ENCODE measurements at regions not wholly inside any gene's neighbourhood (a gene's known extent, or its start where the extent isn't known, plus 50 kb on each side); places are given as distances from the start of the nearest gene placed in this dataset.

DNA sequence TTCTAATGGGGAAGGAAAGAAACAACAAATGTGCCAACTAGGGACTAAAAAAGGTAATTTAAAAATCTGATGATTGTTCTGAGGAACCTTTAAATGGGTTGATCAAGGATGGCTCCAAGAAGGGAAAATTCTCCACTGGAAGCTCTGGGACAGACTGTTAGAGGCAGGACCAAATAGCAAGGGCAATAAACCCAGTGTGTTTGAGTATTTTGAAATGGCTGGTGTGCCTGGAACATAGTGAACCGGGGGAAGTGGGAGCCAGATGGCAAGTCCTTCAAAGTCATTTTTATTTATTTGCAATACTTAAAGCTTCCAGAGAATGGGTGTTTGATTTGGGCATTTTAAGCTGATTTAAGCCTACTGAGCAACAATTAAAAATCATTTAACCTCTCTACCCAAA is 587.7 kb upstream of the MEF2C start:
- DNase-seq (ENCODE audit: low spot score): no peak

DNA sequence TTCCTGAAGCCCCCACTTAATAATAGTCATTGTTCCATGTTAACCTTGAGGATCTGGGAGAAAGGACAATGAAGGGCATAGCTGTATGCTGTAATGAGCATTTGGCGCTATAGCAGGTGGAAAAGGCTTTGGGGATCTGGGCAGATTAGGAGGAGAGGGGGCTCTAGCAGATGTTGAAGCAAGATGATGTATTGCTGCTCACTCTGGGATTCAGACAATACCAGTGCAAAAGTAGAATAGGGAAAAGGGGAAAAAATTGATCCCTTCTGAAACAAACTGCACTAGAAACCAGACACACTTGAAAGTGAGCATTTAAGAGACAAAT is 575.3 kb upstream of the MEF2C start:
- no peak for DNase-seq (ENCODE audit: low spot score)

DNA sequence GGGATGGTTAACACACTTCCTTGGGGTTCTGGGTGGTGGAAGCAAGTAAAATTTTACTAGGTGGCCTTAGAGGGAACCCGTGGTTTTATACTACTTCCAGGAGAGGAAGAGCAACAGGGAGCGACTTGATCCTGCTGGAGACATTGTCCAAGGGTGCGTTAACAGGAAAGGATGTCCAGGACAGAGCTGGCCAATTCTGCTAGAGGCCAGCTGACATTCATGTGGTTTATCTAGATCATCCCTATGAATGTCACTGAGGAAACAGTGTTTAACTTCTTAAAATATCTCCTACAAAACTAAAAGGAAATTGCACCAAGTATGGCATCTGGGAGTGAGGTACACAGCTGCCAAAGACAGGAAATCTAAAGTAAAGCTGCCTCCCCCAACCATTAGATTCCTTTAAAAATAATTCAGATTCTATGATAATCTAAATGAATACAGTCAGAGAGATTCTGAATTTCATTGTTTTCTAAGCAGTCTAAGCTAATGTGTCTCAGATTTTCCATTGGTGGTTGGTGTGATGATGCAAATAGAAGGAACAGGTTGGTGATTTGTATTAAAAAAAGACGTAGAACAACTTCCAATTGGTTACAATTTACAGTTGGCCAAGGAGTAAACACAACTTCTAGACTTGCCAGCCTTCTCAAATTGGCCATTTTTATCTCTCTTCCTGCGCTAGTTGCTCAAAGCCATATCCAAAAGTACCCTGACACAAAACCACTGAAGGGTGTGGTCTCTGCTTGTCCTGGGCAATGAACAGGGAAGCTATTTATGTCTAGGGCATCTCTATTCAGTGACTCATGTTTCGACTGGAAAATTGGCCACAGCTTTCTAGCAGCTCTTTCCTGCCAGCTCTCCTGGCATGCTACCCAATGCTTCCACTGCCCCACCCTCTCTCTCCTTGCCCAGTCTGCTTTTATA is 574.7 kb upstream of the MEF2C start:
- DNase-seq (ENCODE audit: low spot score): peak; percentile 73

GRCh38 chr5:89452081-89452480 is 569.1 kb upstream of the MEF2C start:
- DNase-seq (ENCODE audit: low spot score): no peak

GRCh38 chr5:89451263-89451662 is 568.3 kb upstream of the MEF2C start:
- no peak for DNase-seq (ENCODE audit: low spot score)

- no peak for DNase-seq (ENCODE audit: low spot score)
These were observed 567.2 kb upstream of the MEF2C start for GRCh38 chr5:89450149-89450538.

- no peak for DNase-seq (ENCODE audit: low spot score)
These were observed 566.6 kb upstream of the MEF2C start for GRCh38 chr5:89449392-89450148.

GRCh38 chr5:89447027-89447426 is 564.0 kb upstream of the MEF2C start:
- DNase-seq (ENCODE audit: low spot score): no peak

DNA sequence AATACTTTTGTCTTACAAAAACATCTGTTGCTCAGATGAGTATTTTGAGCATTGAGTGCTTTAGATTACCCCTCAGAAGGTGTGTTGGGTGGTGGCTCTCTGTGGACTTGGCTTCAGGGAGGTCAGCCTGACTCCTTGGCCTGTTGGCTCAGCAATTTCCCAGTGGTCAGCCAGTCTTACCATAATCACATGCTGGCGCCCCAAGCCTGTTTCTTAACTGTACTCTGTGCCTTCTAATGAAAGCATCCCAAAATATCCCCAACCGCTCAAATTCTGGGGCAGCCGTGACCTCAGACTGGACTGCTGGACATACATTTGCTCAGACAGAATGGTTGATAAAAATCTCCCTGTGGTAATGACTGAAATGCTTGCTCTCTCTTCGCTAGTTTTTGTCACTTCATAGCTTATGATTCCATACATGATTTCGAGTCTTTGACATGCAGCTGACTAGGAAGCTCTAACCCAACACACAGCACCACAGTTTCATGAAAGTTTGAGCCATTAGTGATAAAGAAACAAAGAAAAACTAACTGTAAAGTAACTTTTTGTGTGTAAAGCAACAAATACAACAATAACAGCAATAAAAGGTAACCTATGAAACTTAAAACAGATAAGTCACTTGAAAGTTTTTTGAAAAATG is 562.2 kb upstream of the MEF2C start:
- no peak for DNase-seq (ENCODE audit: low spot score)

DNA sequence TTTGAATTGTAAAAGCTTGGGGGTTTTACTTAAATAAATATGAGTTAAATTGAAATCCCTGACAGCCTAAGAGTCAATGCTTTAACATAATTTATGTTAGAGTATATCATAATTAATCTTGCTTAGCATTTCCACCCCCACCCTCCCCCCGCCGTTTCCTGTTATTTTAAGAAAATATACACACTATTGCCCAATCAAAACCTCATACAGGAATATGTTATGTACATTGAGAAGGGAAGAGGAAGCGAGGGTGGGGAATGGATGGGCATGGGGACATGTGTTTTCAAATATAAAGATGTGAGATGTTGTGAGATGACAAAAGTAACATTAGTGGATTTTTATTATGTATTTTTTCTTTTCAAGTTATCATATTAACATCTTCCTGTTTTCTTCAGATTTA is 561.1 kb upstream of the MEF2C start:
- no peak for DNase-seq (ENCODE audit: low spot score)

- DNase-seq (ENCODE audit: low spot score): no peak
These were observed 560.5 kb upstream of the MEF2C start for GRCh38 chr5:89443508-89443907.

DNA sequence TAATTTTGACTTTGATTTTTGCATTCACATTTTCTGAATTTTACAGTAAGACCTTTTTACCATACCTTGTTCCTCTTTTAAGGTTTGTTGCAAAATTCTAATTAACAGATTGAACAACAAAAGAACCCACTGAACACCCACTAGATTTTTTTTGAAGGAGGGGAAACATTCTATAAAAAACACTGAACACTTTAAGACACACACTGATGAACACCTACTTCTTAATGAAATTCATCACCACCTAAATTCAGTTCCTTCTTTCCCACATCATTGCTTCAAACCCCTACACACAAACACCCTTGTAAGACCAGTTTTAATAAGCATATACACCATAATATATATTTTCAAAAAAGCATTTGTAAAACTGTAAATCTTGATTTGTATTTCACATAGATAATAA is 559.0 kb upstream of the MEF2C start:
- DNase-seq (ENCODE audit: low spot score): no peak

- no peak for DNase-seq (ENCODE audit: low spot score)
These were observed 557.7 kb upstream of the MEF2C start for GRCh38 chr5:89440670-89441069.

GRCh38 chr5:89437450-89438435 is 554.8 kb upstream of the MEF2C start:
- no peak for DNase-seq (ENCODE audit: low spot score)

DNA sequence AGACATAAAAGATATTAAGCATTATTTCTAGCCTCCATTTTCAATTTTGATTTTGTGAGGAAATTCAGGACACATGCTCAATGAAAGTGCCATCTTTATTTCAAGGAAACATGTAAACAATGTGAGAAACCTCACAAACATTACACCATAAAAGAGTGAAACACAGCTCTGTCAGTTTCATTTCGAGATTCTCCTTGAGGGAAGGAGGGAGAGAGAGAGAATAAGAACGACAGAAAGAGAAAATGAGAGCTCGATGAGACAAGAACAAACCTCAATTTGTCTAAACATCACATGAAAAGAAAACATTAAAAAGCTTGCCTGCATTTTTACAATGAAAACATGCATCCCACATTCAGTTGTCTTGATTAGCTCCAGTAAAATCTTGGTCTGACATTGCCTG is 553.5 kb upstream of the MEF2C start:
- DNase-seq (ENCODE audit: low spot score): no peak

- no peak for DNase-seq (ENCODE audit: low spot score)
These were observed 552.4 kb upstream of the MEF2C start for GRCh38 chr5:89435347-89435746.

- no peak for DNase-seq (ENCODE audit: low spot score)
These were observed 545.6 kb upstream of the MEF2C start for GRCh38 chr5:89428624-89429023.

DNA sequence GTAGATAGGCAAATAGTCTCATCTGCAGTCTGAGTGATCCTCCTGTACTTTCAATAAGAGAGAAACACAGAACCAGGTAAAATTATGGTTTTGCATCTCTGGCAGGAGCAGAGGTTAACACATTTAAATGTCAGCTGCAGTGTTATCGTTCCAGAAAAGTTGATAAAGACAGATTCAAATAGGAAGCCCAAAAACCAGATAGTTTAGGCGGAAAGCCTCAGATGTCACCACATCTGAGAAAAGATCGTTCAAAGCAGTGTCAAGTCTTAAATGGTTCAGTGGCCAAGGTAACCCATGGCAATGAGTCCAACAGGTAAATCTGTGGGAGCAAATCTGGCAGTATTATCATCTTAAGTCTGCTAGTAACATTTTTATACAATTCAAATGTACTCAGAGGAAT is 542.1 kb upstream of the MEF2C start:
- DNase-seq (ENCODE audit: low spot score): no peak

DNA sequence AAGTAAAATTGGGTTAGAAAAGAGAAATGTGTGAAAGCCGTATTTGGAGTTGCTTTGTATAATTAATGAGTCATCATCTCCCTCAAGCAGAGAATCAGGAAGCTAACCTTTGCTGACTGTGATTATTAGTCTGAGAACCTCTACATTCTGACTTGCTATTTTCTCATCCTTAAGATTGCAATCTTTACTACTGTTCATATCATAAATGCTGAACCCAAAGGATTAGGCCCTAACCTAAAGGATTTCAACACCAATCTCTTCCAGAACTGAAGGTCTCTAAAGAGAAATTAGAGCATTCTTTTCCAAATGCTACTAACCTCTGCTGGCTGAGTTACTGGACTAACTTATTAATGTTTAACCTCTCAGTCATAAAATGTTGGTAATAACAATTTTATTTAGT is 538.1 kb upstream of the MEF2C start:
- DNase-seq (ENCODE audit: low spot score): peak; percentile 32

DNA sequence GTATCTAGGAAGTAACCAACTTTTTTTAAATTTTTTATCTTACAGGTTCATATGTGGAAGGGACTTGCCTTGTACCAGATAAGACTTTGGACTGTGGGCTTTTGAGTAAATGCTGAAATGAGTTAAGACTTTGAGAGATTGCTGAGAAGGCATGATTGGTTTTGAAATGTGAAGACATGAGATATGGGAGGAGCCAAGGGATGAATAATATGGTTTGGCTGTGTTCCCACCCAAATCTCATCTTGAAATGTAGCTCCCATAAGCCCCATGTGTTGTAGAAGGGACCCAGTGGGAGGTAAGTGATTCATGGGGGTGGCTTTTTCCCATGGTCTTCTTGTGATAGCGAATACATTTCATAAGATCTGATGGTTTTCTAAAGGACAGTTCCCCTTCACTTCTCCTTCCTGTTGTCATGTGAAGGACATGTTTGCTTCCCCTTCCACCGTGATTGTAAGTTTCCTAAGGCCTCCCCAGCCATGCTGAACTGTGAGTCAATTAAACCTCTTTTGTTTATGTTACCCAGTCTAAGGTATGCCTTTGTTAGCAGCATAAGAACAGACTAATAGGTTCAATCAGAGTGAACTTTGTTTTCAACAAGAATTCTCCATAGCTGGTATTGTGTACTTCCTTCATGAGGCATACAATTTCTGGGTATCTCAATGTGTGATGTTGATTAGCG is 535.6 kb upstream of the MEF2C start:
- no peak for DNase-seq (ENCODE audit: low spot score)

GRCh38 chr5:89417990-89418389 is 535.0 kb upstream of the MEF2C start:
- DNase-seq (ENCODE audit: low spot score): no peak

All from AG20443 (cell line).